ENCODE measurements at regions not wholly inside any gene's neighbourhood (a gene's known extent, or its start where the extent isn't known, plus 50 kb on each side); places are given as distances from the start of the nearest gene placed in this dataset.

- TF ChIP-seq REST (IDR thresholded peaks at IDR 0.05; ENCODE audit: insufficient read depth in 1 of 2, low read depth in 2 of 2, low read length in 2 of 2) (no peak), FOXP2 (optimal IDR thresholded peaks at IDR 0.05; ENCODE audit: borderline replicate concordance, extremely low read depth, extremely low read length, insufficient read depth) (no peak), SIN3A (IDR thresholded peaks at IDR 0.05; ENCODE audit: borderline replicate concordance, insufficient read depth, low read length) (no peak), TAF1 (IDR thresholded peaks at IDR 0.05; ENCODE audit: borderline replicate concordance, insufficient read depth, low read length) (no peak), POLR2AphosphoS5 (IDR thresholded peaks at IDR 0.05; ENCODE audit: low read depth, low read length) (no peak)
These were observed 298.7 kb upstream of the NRG3 start for GRCh38 chr10:81576336-81576735.

GRCh38 chr10:81594991-81595390, 280.0 kb upstream of the NRG3 start:
- TF ChIP-seq REST (IDR thresholded peaks at IDR 0.05; ENCODE audit: insufficient read depth in 1 of 2, low read depth in 2 of 2, low read length in 2 of 2) (no peak), POLR2AphosphoS5 (IDR thresholded peaks at IDR 0.05; ENCODE audit: low read depth, low read length) (no peak), SIN3A (IDR thresholded peaks at IDR 0.05; ENCODE audit: borderline replicate concordance, insufficient read depth, low read length) (no peak), FOXP2 (optimal IDR thresholded peaks at IDR 0.05; ENCODE audit: borderline replicate concordance, extremely low read depth, extremely low read length, insufficient read depth) (no peak), TAF1 (IDR thresholded peaks at IDR 0.05; ENCODE audit: borderline replicate concordance, insufficient read depth, low read length) (no peak)

- TF ChIP-seq REST (IDR thresholded peaks at IDR 0.05; ENCODE audit: insufficient read depth in 1 of 2, low read depth in 2 of 2, low read length in 2 of 2): no peak
- TF ChIP-seq TAF1 (IDR thresholded peaks at IDR 0.05; ENCODE audit: borderline replicate concordance, insufficient read depth, low read length): no peak
- no peak for TF ChIP-seq SIN3A (IDR thresholded peaks at IDR 0.05; ENCODE audit: borderline replicate concordance, insufficient read depth, low read length)
- TF ChIP-seq POLR2AphosphoS5 (IDR thresholded peaks at IDR 0.05; ENCODE audit: low read depth, low read length): no peak
- no peak for TF ChIP-seq FOXP2 (optimal IDR thresholded peaks at IDR 0.05; ENCODE audit: borderline replicate concordance, extremely low read depth, extremely low read length, insufficient read depth)
These were observed 274.8 kb upstream of the NRG3 start for GRCh38 chr10:81600185-81600584.

GRCh38 chr10:81603106-81603620, 271.8 kb upstream of the NRG3 start:
- TF ChIP-seq REST (IDR thresholded peaks at IDR 0.05; ENCODE audit: insufficient read depth in 1 of 2, low read depth in 2 of 2, low read length in 2 of 2) (no peak), TAF1 (IDR thresholded peaks at IDR 0.05; ENCODE audit: borderline replicate concordance, insufficient read depth, low read length) (no peak), SIN3A (IDR thresholded peaks at IDR 0.05; ENCODE audit: borderline replicate concordance, insufficient read depth, low read length) (no peak)

GRCh38 chr10:81655986-81656385, 219.0 kb upstream of the NRG3 start:
- TF ChIP-seq FOXP2 (optimal IDR thresholded peaks at IDR 0.05; ENCODE audit: borderline replicate concordance, extremely low read depth, extremely low read length, insufficient read depth): no peak
- TF ChIP-seq POLR2AphosphoS5 (IDR thresholded peaks at IDR 0.05; ENCODE audit: low read depth, low read length): no peak
- no peak for TF ChIP-seq SIN3A (IDR thresholded peaks at IDR 0.05; ENCODE audit: borderline replicate concordance, insufficient read depth, low read length)
- TF ChIP-seq TAF1 (IDR thresholded peaks at IDR 0.05; ENCODE audit: borderline replicate concordance, insufficient read depth, low read length): no peak
- TF ChIP-seq REST (IDR thresholded peaks at IDR 0.05; ENCODE audit: insufficient read depth in 1 of 2, low read depth in 2 of 2, low read length in 2 of 2): no peak

Measured in PFSK-1 (cell line).